GM12878 (cell line): ENCODE measurements at regions not wholly inside any gene's neighbourhood (a gene's known extent, or its start where the extent isn't known, plus 50 kb on each side); places are given as distances from the start of the nearest gene placed in this dataset.

ENCODE experiments used
- ATAC-seq: fragments of 200-7000 bp; cut with Tn5 transposase; 3 replicates; pipeline ENCODE4 v1.9.1; 2020; ENCODE audit warnings: mild to moderate bottlenecking, moderate library complexity
- BruUV-seq: library from RNA; stranded (reverse); fragments of 400-500 nt; replicated peaks from 2 replicates; lab custom pipeline; 2021; lab: Mats Ljungman, UMichigan
- CTCF ChIA-PET: fragments of 300-600 bp; sonication (Branson Sonifier 250); formaldehyde crosslinking; extraction: SDS; loops from one replicate; lab custom pipeline; 2021; ENCODE audit warnings: inconsistent platforms; lab: Yijun Ruan, JAX
- POLR2A ChIA-PET: fragments of 350-600 bp; formaldehyde crosslinking; extraction: SDS; loops from one replicate; lab custom pipeline; 2021; ENCODE audit warnings: inconsistent platforms; lab: Charles Lee
- RAD21 ChIA-PET: fragments of 300-600 bp; sonication (Branson Sonifier 250); formaldehyde crosslinking; loops from one replicate; lab custom pipeline; 2023; ENCODE audit warnings: antibody characterized with exemption; ENCODE audit not compliant: unreplicated experiment; lab: Charles Lee
- SMC1A ChIA-PET: fragments of 300-600 bp; sonication (Branson Sonifier 250); formaldehyde crosslinking; loops from one replicate; lab custom pipeline; 2023; ENCODE audit not compliant: unreplicated experiment, uncharacterized antibody; lab: Charles Lee
- DNase-seq: peaks from one replicate; pipeline ENCODE4 v3.0.0-alpha.2; 2011; ENCODE audit warnings: low read depth, low spot score
- FAIRE-seq: peaks from 3 replicates; lab custom pipeline; 2011; peaks lifted over from hg19 to GRCh38; lab: Jason Lieb, UNC
- H2AFZ ChIP-seq: 2 replicates; pipeline ENCODE4 v1.6.0; 2011; ENCODE audit warnings: low read depth, low read length, control low read depth; ENCODE audit not compliant: control insufficient read depth
- H3K27ac ChIP-seq: 2 replicates; pipeline ENCODE4 v1.5.1; 2011; ENCODE audit warnings: control low read depth; ENCODE audit not compliant: control insufficient read depth, insufficient read depth
- H3K27me3 ChIP-seq, 2 experiments: replicated peaks in 1 of 2; 2 replicates each; pipeline versions ENCODE4 v1.6.0 to v1.6.1; 2011; ENCODE audit warnings: low read length in 1 of 2; ENCODE audit not compliant: control insufficient read depth in 2 of 2, insufficient read depth in 2 of 2
- H3K36me3 ChIP-seq, 2 experiments: 2 replicates each; pipeline ENCODE4 v1.5.1; 2011; ENCODE audit warnings: low read length in 1 of 2; ENCODE audit not compliant: control insufficient read depth in 2 of 2, insufficient read depth in 2 of 2
- H3K4me1 ChIP-seq: 2 replicates; pipeline ENCODE4 v1.6.1; 2011; ENCODE audit warnings: mild to moderate bottlenecking, low read length, moderate library complexity, mixed read lengths; ENCODE audit not compliant: control insufficient read depth, insufficient read depth
- H3K4me2 ChIP-seq: 2 replicates; pipeline ENCODE4 v1.6.0; 2011; ENCODE audit warnings: control low read depth; ENCODE audit not compliant: control insufficient read depth, insufficient read depth
- H3K4me3 ChIP-seq: fragments of 200-600 bp; sonication (generic); 2 replicates; pipeline ENCODE4 v1.5.1; 2016
- H3K79me2 ChIP-seq: 2 replicates; pipeline ENCODE4 v1.6.0; 2011; ENCODE audit warnings: low read length; ENCODE audit not compliant: control insufficient read depth, insufficient read depth
- H3K9ac ChIP-seq: 2 replicates; pipeline ENCODE4 v1.8.0; 2011; ENCODE audit warnings: low read length, control low read depth, mixed read lengths; ENCODE audit not compliant: control insufficient read depth, insufficient read depth
- H3K9me3 ChIP-seq: replicated peaks from 3 replicates; pipeline ENCODE4 v1.5.1; 2011; ENCODE audit warnings: mild to moderate bottlenecking, low read length; ENCODE audit not compliant: control insufficient read depth, insufficient read depth
- H4K20me1 ChIP-seq: 2 replicates; pipeline ENCODE4 v1.6.0; 2011; ENCODE audit not compliant: control insufficient read depth, insufficient read depth
- BHLHE40 ChIP-seq, 2 experiments: fragments of 450-650 bp in 1 of 2; IDR thresholded peaks; 2 replicates each; pipeline ENCODE4 v1.6.1; 2011 to 2017; ENCODE audit warnings: low read depth in 2 of 2, borderline replicate concordance in 1 of 2, improper control_type of control experiment in 1 of 2, low read length in 1 of 2, mild to moderate bottlenecking in 1 of 2
- BMI1 ChIP-seq: fragments of 450-650 bp; IDR thresholded peaks from 2 replicates; pipeline ENCODE4 v1.6.1; 2016; ENCODE audit warnings: mild to moderate bottlenecking, moderate library complexity, borderline replicate concordance
- BRCA1 ChIP-seq: IDR thresholded peaks from 2 replicates; pipeline ENCODE4 v1.6.1; 2011; ENCODE audit warnings: low read depth, low read length, improper control_type of control experiment
- CBX5 ChIP-seq: sonication (generic); IDR thresholded peaks from 2 replicates; pipeline ENCODE4 v1.6.1; 2016; ENCODE audit warnings: low read depth, moderate library complexity, mild to moderate bottlenecking, inconsistent platforms
- CHD2 ChIP-seq: IDR thresholded peaks from 2 replicates; pipeline ENCODE4 v1.6.1; 2011; ENCODE audit warnings: low read depth, low read length, improper control_type of control experiment, borderline replicate concordance
- CHD4 ChIP-seq: fragments of 200-600 bp; sonication (generic); IDR thresholded peaks from 2 replicates; pipeline ENCODE4 v1.6.1; 2016; ENCODE audit warnings: mild to moderate bottlenecking
- EGR1 ChIP-seq, 2 experiments: IDR thresholded peaks; 1 replicate in 1 of 2; 2 replicates in 1 of 2; pipeline ENCODE4 v1.6.1; 2011 to 2012; ENCODE audit warnings: low read depth in 2 of 2, low read length in 2 of 2, borderline replicate concordance in 1 of 2, mild to moderate bottlenecking in 1 of 2, moderate library complexity in 1 of 2
- KAT2A ChIP-seq: conservative IDR thresholded peaks from 2 replicates; pipeline ENCODE4 v1.6.1; 2011; ENCODE audit warnings: low read depth, low read length; ENCODE audit not compliant: control insufficient read depth
- NFYB ChIP-seq: IDR thresholded peaks from 2 replicates; pipeline ENCODE4 v1.6.1; 2011; ENCODE audit warnings: low read depth, mild to moderate bottlenecking, low read length, improper control_type of control experiment, moderate library complexity; ENCODE audit not compliant: insufficient read depth
- NR2C1 ChIP-seq: fragments of 450-650 bp; IDR thresholded peaks from 2 replicates; pipeline ENCODE4 v1.6.1; 2017; ENCODE audit warnings: antibody characterized with exemption, mild to moderate bottlenecking, moderate library complexity
- POLR2A ChIP-seq: IDR thresholded peaks from 2 replicates; pipeline ENCODE4 v1.6.1; 2011; ENCODE audit warnings: low read depth, mild to moderate bottlenecking, low read length
- SMARCA5 ChIP-seq: fragments of 450-650 bp; IDR thresholded peaks from 2 replicates; pipeline ENCODE4 v1.6.1; 2017; ENCODE audit warnings: mild to moderate bottlenecking
- SPI1 ChIP-seq: IDR thresholded peaks from 2 replicates; pipeline ENCODE4 v1.6.1; 2011; ENCODE audit warnings: low read depth, mild to moderate bottlenecking, low read length, moderate library complexity, borderline replicate concordance; ENCODE audit not compliant: insufficient read depth
- SREBF1 ChIP-seq: IDR thresholded peaks from 2 replicates; pipeline ENCODE4 v1.6.1; 2012; ENCODE audit warnings: mild to moderate bottlenecking, low read length
- SUZ12 ChIP-seq: fragments of 200-600 bp; sonication (generic); IDR thresholded peaks from one replicate; pipeline ENCODE4 v1.6.1; 2018; ENCODE audit warnings: antibody characterized with exemption, mild to moderate bottlenecking; ENCODE audit not compliant: unreplicated experiment
- TBL1XR1 ChIP-seq: IDR thresholded peaks from 2 replicates; pipeline ENCODE4 v1.6.1; 2012; ENCODE audit warnings: low read depth, low read length, improper control_type of control experiment
- YY1 ChIP-seq: IDR thresholded peaks from 2 replicates; pipeline ENCODE4 v1.6.1; 2011; ENCODE audit warnings: low read depth, mild to moderate bottlenecking, low read length
- ZNF217 ChIP-seq: fragments of 450-650 bp; IDR thresholded peaks from 2 replicates; pipeline ENCODE4 v1.6.1; 2017; ENCODE audit warnings: antibody characterized with exemption, mild to moderate bottlenecking
- WGBS: methylation state at CpG from one replicate; pipeline ENCODE4 v1.1.6; 2016; ENCODE audit warnings: low lambda C conversion rate; ENCODE audit not compliant: insufficient replicate concordance, insufficient coverage; ENCODE audit errors: missing lambda C conversion rate; 5-methylcytosine and 5-hydroxymethylcytosine counted together
- in situ Hi-C: fragments of 300-500 bp; cut with MboI; formaldehyde crosslinking; loops from 9 replicates; pipeline ENCODE4 v1.14.3; 2018; ENCODE audit warnings: mixed read lengths
- intact Hi-C: fragments of 100-400 bp; cut with micrococcal nuclease; formaldehyde crosslinking; loops from one replicate; pipeline ENCODE4 v1.14.2; 2022; ENCODE audit not compliant: unreplicated experiment
- TF ChIP-seq, protein P1 (sequence below): fragments of 450-650 bp; IDR thresholded peaks from 2 replicates; pipeline ENCODE4 v1.6.1; 2017; ENCODE audit warnings: low read depth, mild to moderate bottlenecking, moderate library complexity
- TF ChIP-seq, protein P2 (sequence below): fragments of 450-650 bp; IDR thresholded peaks from 2 replicates; pipeline ENCODE4 v1.6.1; 2018; ENCODE audit warnings: borderline replicate concordance, mild to moderate bottlenecking; ENCODE audit not compliant: partially characterized antibody

DNA sequence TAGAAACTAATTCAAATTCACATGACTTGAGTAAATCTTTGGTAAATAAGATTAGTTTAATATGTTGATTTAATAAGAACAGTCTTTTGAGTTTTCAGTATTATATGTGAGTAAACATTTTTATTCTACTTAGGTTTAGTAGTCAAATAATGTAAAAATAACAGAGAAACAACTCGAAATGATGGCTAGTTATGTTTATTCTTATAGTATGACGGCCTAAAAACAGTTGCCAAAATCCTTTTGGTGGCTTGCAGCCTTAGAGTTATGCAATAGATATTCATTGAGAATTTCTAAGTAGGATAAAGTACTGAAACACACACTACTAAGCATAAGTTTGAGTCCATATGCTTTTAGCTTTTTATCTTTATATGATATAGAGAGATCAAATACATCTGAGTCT, 184.8 kb downstream of the GNAI1 start:
- Histone ChIP-seq H4K20me1 (no peaks in the 10 kb centered on the region), H3K36me3 (no peaks in the 10 kb centered on the region), H3K27ac (no peak overlapping the region), H3K9ac (no peak overlapping the region), H3K9me3 (no peaks in the 10 kb centered on the region), H2AFZ (no peak overlapping the region), H3K27me3 (no peaks in the 10 kb centered on the region), H3K4me3 (no peak overlapping the region), H3K4me1 (no peaks in the 10 kb centered on the region), H3K79me2 (no peaks in the 10 kb centered on the region), H3K4me2 (no peak overlapping the region)
- BruUV-seq = no TSS peak
- ChIA-PET CTCF (no interaction called here), RAD21 (no interaction called here), SMC1A (no interaction called here), POLR2A (no interaction called here)
- ATAC-seq (no peak), FAIRE-seq (no peak), DNase-seq (no peak)
- in situ Hi-C loops (no loop called here), intact Hi-C loops (no loop called here)
- TF ChIP-seq ZNF217 = no peak
- TF ChIP-seq NR2C1 = no peak
- no peak for TF ChIP-seq TBL1XR1
- TF ChIP-seq NFYB = no peak
- TF ChIP-seq CHD4 = no peak
- TF ChIP-seq BMI1 = no peak
- TF ChIP-seq SREBF1 = no peak
- no peak for TF ChIP-seq SUZ12
- TF ChIP-seq BRCA1 = no peak
- TF ChIP-seq, protein P1, sequence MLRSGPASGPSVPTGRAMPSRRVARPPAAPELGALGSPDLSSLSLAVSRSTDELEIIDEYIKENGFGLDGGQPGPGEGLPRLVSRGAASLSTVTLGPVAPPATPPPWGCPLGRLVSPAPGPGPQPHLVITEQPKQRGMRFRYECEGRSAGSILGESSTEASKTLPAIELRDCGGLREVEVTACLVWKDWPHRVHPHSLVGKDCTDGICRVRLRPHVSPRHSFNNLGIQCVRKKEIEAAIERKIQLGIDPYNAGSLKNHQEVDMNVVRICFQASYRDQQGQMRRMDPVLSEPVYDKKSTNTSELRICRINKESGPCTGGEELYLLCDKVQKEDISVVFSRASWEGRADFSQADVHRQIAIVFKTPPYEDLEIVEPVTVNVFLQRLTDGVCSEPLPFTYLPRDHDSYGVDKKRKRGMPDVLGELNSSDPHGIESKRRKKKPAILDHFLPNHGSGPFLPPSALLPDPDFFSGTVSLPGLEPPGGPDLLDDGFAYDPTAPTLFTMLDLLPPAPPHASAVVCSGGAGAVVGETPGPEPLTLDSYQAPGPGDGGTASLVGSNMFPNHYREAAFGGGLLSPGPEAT = no peak
- no peak for TF ChIP-seq SMARCA5
- TF ChIP-seq, protein P2, sequence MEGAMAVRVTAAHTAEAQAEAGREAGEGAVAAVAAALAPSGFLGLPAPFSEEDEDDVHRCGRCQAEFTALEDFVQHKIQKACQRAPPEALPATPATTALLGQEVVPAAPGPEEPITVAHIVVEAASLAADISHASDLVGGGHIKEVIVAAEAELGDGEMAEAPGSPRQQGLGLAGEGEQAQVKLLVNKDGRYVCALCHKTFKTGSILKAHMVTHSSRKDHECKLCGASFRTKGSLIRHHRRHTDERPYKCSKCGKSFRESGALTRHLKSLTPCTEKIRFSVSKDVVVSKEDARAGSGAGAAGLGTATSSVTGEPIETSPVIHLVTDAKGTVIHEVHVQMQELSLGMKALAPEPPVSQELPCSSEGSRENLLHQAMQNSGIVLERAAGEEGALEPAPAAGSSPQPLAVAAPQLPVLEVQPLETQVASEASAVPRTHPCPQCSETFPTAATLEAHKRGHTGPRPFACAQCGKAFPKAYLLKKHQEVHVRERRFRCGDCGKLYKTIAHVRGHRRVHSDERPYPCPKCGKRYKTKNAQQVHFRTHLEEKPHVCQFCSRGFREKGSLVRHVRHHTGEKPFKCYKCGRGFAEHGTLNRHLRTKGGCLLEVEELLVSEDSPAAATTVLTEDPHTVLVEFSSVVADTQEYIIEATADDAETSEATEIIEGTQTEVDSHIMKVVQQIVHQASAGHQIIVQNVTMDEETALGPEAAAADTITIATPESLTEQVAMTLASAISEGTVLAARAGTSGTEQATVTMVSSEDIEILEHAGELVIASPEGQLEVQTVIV = no peak
- TF ChIP-seq SPI1 = no peak
- no peak for TF ChIP-seq CHD2
- TF ChIP-seq CBX5 = no peak
- TF ChIP-seq POLR2A = no peak
- no peak for TF ChIP-seq YY1
- TF ChIP-seq BHLHE40 (IDR thresholded peaks at IDR 0.05; ENCODE audit: borderline replicate concordance in 1 of 2, low read depth in 2 of 2, low read length in 1 of 2) = no peak
- TF ChIP-seq EGR1 (IDR thresholded peaks at IDR 0.05; ENCODE audit: borderline replicate concordance in 1 of 2, low read depth in 2 of 2, low read length in 2 of 2) = no peak
- no peak for TF ChIP-seq KAT2A
- 0% methylated on average over 2 of the region's 2 CpGs for WGBS
